ENCODE measurements at regions not wholly inside any gene's neighbourhood (a gene's known extent, or its start where the extent isn't known, plus 50 kb on each side); places are given as distances from the start of the nearest gene placed in this dataset.

DNA sequence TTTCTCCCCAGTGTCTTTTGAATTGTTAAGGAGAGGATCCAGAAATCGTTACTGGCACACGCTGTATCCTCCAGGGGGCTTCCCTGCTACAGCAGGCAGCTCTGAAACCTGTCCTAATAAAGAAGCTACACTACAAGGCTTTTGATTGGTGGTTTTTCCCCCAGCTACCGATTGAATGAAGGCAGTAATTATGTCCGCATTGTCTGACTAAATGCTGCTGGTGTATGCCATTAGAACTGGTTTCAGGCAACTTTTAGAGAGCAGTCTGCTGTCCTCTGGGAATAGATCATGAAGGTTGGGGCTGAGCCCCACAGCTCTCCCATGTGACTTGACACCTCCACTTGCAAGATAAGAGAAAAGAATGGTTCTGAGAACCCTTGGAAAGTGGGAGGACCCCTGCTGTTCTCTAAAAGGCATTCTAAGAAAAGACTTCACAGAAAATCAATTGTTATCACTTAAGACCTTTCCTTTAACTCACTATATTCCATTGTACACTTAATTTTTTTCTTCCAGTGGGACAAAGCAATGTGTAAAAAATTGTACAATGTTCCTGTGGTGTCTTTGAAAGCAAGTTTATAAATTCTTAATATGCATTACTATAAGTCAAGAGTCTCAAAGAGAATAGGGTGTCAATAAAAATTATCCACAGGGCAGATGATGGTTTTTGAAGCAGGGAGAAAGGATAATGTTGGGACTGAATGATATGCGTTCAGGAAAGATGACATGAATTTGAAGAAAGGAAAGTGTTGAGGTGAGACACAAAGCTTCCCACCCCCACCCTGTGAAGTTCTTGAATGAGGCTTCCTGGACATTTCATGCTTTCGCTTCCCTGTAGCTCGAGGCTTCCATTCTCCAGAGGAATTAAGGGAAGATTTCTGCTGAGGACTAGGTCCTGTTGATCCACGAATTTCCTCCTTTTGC lies 53.0 kb upstream of the DAZL start:
- no peaks in the 10 kb centered on the region for H3K4me1 ChIP-seq (ENCODE audit: control insufficient read depth in 1 of 2, insufficient read depth in 2 of 2, low read length in 2 of 2)
- TF ChIP-seq, protein P1, sequence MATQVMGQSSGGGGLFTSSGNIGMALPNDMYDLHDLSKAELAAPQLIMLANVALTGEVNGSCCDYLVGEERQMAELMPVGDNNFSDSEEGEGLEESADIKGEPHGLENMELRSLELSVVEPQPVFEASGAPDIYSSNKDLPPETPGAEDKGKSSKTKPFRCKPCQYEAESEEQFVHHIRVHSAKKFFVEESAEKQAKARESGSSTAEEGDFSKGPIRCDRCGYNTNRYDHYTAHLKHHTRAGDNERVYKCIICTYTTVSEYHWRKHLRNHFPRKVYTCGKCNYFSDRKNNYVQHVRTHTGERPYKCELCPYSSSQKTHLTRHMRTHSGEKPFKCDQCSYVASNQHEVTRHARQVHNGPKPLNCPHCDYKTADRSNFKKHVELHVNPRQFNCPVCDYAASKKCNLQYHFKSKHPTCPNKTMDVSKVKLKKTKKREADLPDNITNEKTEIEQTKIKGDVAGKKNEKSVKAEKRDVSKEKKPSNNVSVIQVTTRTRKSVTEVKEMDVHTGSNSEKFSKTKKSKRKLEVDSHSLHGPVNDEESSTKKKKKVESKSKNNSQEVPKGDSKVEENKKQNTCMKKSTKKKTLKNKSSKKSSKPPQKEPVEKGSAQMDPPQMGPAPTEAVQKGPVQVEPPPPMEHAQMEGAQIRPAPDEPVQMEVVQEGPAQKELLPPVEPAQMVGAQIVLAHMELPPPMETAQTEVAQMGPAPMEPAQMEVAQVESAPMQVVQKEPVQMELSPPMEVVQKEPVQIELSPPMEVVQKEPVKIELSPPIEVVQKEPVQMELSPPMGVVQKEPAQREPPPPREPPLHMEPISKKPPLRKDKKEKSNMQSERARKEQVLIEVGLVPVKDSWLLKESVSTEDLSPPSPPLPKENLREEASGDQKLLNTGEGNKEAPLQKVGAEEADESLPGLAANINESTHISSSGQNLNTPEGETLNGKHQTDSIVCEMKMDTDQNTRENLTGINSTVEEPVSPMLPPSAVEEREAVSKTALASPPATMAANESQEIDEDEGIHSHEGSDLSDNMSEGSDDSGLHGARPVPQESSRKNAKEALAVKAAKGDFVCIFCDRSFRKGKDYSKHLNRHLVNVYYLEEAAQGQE (IDR thresholded peaks at IDR 0.05; ENCODE audit: low read depth): no peak
- TF ChIP-seq RAD21 (IDR thresholded peaks at IDR 0.05; ENCODE audit: low read depth): peak; percentile 10; the same call in 1 of the 2 replicates
- no peak overlapping the region for H2AFZ ChIP-seq (ENCODE audit: low read depth, low read length, poor library complexity, severe bottlenecking)
- H4K20me1 ChIP-seq (ENCODE audit: insufficient read depth): no peaks in the 10 kb centered on the region
- H3K4me2 ChIP-seq (ENCODE audit: low read length): no peak overlapping the region
- no peak overlapping the region for H3K4me3 ChIP-seq (replicated peaks in 1 of 2; ENCODE audit: low read depth in 1 of 2, low read length in 2 of 2)
- ChIA-PET CTCF (no interaction called here), POLR2A (no interaction called here), RAD21 (ENCODE audit: low non-redundant PET in 1 of 2, low total read pairs in 2 of 2, uncharacterized antibody in 2 of 2, unreplicated experiment in 2 of 2) (no interaction called here)
- H3K27me3 ChIP-seq (ENCODE audit: insufficient read depth, low read length): no peaks in the 10 kb centered on the region
- BruUV-seq (replicated peaks): no TSS peak
- H3K9ac ChIP-seq (ENCODE audit: low read length): no peak overlapping the region
- H3K27ac ChIP-seq (ENCODE audit: low read depth, low read length): no peak overlapping the region
- no peaks in the 10 kb centered on the region for H3K9me3 ChIP-seq (ENCODE audit: control insufficient read depth in 1 of 2, insufficient read depth in 1 of 2, low read depth in 1 of 2, low read length in 2 of 2)
- no peaks in the 10 kb centered on the region for H3K36me3 ChIP-seq (ENCODE audit: control insufficient read depth in 1 of 2, insufficient read depth in 2 of 2, low read length in 2 of 2)
- DNase-seq (ENCODE audit: low read depth, low spot score): no peak
- no peak for ATAC-seq
- no peaks in the 10 kb centered on the region for H3K9me2 ChIP-seq (ENCODE audit: insufficient read depth)
- intact Hi-C loops (cut with micrococcal nuclease): no loop called here
- H3K79me2 ChIP-seq (ENCODE audit: insufficient read depth, low read length): no peaks in the 10 kb centered on the region

Measured in HCT116 (cell line).